BJ (cell line): ENCODE measurements at regions not wholly inside any gene's neighbourhood (a gene's known extent, or its start where the extent isn't known, plus 50 kb on each side); places are given as distances from the start of the nearest gene placed in this dataset.

Experiments
- CTCF ChIA-PET: fragments of 350-600 bp; formaldehyde crosslinking; extraction: SDS; loops from one replicate; lab custom pipeline; 2021; ENCODE audit warnings: antibody characterized with exemption, inconsistent platforms; lab: Yijun Ruan, JAX
- POLR2A ChIA-PET: fragments of 300-600 bp; sonication (Branson Sonifier 250); formaldehyde crosslinking; extraction: SDS; loops from one replicate; lab custom pipeline; 2021; ENCODE audit warnings: antibody characterized with exemption; lab: Charles Lee
- DNase-seq: peaks from one replicate; pipeline ENCODE4 v3.0.0-alpha.2; 2011; ENCODE audit warnings: low read depth
- H3K27me3 ChIP-seq: 2 replicates; pipeline ENCODE4 v1.6.0; 2011; ENCODE audit warnings: low read length; ENCODE audit not compliant: control insufficient read depth, insufficient read depth
- H3K36me3 ChIP-seq: 2 replicates; pipeline ENCODE4 v1.5.1; 2011; ENCODE audit warnings: low read length; ENCODE audit not compliant: control insufficient read depth, insufficient read depth
- H3K4me3 ChIP-seq: 2 replicates; pipeline ENCODE4 v1.5.1; 2011; ENCODE audit warnings: low read depth, mild to moderate bottlenecking, control low read depth, low read length
- CTCF ChIP-seq: IDR thresholded peaks from 2 replicates; pipeline ENCODE4 v1.5.1; 2011; ENCODE audit warnings: low read depth, mild to moderate bottlenecking, control low read depth, inconsistent platforms, low read length, moderate library complexity; ENCODE audit not compliant: insufficient read depth

DNA sequence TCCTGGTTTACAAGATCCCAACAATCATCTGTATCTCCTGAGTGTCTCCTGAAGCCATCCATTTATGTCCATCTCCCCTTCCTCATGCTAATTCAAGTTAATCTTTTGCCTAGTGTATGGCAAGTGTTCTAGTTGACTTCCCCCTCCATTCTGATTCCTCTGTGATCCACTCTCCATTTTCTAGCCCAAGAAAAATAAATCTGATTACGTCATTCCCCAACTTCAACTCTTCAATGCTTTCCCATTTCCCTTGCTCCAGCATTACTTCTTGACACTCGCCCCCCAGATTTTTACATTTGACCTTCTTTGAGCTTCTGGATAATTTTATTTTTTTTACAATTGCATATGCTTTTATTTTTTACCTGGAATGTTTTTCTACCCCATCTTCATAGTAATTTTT is 640.8 kb downstream of the TBC1D4 start:
- Histone ChIP-seq H3K27me3 (no peaks in the 10 kb centered on the region), H3K4me3 (no peak overlapping the region), H3K36me3 (no peaks in the 10 kb centered on the region)
- ChIA-PET CTCF (no interaction called here), POLR2A (no interaction called here)
- DNase-seq: no peak
- no peak for TF ChIP-seq CTCF

DNA sequence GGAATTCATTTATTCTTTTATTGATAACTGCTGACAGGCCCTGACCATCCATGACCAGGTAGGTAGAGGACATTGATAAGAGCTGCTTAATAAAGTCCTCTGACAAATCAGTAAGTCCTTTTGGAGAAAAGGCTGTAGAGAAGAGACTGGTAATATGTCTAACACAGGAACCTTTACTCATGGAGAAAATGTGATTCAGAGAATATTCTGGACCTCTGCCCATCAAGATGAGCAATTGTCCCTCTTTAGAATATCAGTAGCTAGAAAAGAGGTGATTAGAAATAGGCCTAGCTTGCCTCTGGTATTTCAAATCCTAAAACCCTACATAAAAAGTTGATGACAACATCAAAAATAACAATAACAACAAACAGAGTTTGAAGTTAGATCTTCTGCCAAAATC is 642.3 kb downstream of the TBC1D4 start:
- no peak for TF ChIP-seq CTCF
- no peak overlapping the region for H3K4me3 ChIP-seq
- no peaks in the 10 kb centered on the region for H3K36me3 ChIP-seq
- POLR2A ChIA-PET: no interaction called here
- CTCF ChIA-PET: no interaction called here
- no peak for DNase-seq
- no peaks in the 10 kb centered on the region for H3K27me3 ChIP-seq

GRCh38 chr13:74838096-74838495 is 643.9 kb downstream of the TBC1D4 start:
- TF ChIP-seq CTCF: no peak
- DNase-seq: no peak
- POLR2A ChIA-PET: no interaction called here
- CTCF ChIA-PET: no interaction called here
- Histone ChIP-seq H3K27me3 (no peaks in the 10 kb centered on the region), H3K4me3 (no peak overlapping the region), H3K36me3 (no peaks in the 10 kb centered on the region)

GRCh38 chr13:74836628-74837027 is 645.3 kb downstream of the TBC1D4 start:
- no peaks in the 10 kb centered on the region for H3K27me3 ChIP-seq
- H3K36me3 ChIP-seq: no peaks in the 10 kb centered on the region
- no peak overlapping the region for H3K4me3 ChIP-seq
- TF ChIP-seq CTCF: no peak
- ChIA-PET POLR2A (no interaction called here), CTCF (interaction anchor here (0.6 to 0.9 kb wide), 2 partner anchors 9 to 358 kb away, joined by 3 read pairs; no protein-coding TSS in a partner anchor)
- no peak for DNase-seq

DNA sequence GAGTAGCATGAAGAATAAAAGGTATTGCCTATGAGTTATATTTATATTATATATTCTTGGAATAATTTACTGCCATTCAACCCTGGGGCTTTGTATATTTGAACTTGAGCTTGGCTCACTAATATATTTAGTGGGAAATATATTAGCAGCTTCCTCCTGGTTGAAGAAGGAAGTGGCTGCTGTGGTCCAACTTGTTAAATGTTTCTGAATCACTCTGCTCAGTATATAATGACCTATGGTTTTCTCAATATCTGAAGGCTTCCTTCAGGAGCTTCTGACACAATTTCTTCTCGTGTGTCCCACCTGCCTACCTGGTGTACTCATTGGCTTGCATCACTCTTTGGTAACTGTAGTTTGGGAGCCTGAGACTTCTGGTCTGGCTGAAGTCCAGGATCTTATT is 646.4 kb downstream of the TBC1D4 start:
- TF ChIP-seq CTCF: no peak
- CTCF ChIA-PET: no interaction called here
- Histone ChIP-seq H3K4me3 (no peak overlapping the region), H3K27me3 (no peaks in the 10 kb centered on the region), H3K36me3 (no peaks in the 10 kb centered on the region)
- no peak for DNase-seq
- POLR2A ChIA-PET: no interaction called here
